ENCODE measurements at regions not wholly inside any gene's neighbourhood (a gene's known extent, or its start where the extent isn't known, plus 50 kb on each side); places are given as distances from the start of the nearest gene placed in this dataset.

DNA sequence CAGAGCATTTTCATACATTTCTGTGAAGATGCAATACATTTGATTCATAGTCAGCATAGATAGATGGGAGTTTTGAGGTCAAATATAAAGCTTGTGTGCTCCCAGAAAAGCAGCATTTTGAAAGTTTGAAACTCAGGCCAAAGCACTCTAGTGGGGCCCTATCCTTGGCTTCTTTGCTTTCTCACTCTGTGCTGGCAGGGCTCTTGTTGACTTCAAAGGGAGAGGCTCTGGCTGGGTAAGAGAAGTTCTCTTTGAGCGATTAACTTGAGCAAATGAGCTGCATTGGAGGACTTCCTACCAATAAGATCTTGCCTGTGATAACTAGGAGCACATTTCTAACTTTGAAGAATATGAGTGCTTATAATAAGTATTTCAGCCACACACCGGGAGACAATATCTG, 214.0 kb upstream of the RARB start:
- H3K4me3 ChIP-seq (ENCODE audit: low read depth, low read length) = no peak overlapping the region
- TF ChIP-seq, protein P1, sequence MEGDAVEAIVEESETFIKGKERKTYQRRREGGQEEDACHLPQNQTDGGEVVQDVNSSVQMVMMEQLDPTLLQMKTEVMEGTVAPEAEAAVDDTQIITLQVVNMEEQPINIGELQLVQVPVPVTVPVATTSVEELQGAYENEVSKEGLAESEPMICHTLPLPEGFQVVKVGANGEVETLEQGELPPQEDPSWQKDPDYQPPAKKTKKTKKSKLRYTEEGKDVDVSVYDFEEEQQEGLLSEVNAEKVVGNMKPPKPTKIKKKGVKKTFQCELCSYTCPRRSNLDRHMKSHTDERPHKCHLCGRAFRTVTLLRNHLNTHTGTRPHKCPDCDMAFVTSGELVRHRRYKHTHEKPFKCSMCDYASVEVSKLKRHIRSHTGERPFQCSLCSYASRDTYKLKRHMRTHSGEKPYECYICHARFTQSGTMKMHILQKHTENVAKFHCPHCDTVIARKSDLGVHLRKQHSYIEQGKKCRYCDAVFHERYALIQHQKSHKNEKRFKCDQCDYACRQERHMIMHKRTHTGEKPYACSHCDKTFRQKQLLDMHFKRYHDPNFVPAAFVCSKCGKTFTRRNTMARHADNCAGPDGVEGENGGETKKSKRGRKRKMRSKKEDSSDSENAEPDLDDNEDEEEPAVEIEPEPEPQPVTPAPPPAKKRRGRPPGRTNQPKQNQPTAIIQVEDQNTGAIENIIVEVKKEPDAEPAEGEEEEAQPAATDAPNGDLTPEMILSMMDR (IDR thresholded peaks at IDR 0.05; ENCODE audit: borderline replicate concordance, insufficient read depth, low read depth, low read length) = no peak

DNA sequence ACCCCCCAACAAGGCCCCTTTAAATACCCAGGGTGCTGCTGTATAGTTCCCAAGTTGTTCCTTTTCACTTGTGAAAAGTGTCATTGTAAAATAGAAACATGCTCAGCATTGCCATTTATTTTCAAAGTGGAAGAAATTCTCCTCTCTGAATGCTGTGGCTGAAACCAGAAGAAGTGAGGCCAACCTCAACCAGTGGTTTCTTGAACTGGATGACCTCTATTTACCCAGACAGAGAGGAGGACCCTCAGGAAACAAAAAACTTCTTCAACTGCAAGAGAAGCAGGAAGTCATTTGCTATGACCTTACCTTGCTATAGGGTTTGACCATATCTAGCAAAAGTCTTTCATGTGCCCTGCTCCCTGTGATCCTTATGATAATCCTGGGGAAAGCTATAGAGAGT, 209.7 kb upstream of the RARB start:
- no peak overlapping the region for H3K4me3 ChIP-seq (ENCODE audit: low read depth, low read length)
- TF ChIP-seq, protein P1 (IDR thresholded peaks at IDR 0.05; ENCODE audit: borderline replicate concordance, insufficient read depth, low read depth, low read length) = no peak

DNA sequence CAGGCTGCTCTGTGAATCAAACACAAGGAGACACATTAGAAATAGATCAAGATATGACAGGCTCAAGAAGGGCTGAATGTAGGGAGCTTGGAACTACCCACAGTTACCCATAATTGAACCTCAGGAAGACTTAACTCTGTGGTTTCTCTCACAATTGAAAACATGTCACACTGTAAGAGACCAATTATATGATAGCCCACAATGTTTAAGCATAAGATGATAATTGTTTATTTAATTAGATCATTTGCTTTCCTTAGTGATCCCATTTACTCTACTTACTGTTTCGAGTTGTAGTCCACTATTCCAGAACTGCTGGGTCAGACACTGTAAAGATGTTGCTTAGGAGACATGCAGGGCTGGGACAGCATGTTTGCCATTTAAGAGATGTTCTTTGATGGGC, 201.3 kb upstream of the RARB start:
- TF ChIP-seq, protein P1 (IDR thresholded peaks at IDR 0.05; ENCODE audit: borderline replicate concordance, insufficient read depth, low read depth, low read length) = no peak
- H3K4me3 ChIP-seq (ENCODE audit: low read depth, low read length) = no peak overlapping the region

DNA sequence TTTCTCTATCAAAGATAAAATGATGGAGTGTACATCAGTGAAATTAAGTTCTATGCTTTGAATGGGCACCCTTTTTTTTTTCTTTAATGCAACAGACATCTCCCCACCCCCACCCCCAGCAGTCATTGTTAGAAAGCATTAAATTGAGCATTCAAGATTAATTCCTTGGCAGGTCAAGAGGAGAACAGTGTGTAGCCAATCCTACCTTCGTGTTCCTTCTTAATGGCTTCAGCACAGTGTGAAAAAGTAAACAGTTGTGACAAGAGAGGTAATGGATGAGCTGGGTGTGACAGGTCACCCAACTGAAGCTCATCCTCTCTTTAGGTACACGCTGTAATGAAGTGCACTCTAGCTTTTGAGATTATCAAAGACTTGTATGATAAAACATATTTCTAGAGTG, 198.5 kb upstream of the RARB start:
- TF ChIP-seq, protein P1 (IDR thresholded peaks at IDR 0.05; ENCODE audit: borderline replicate concordance, insufficient read depth, low read depth, low read length) = no peak
- H3K4me3 ChIP-seq (ENCODE audit: low read depth, low read length) = no peak overlapping the region

DNA sequence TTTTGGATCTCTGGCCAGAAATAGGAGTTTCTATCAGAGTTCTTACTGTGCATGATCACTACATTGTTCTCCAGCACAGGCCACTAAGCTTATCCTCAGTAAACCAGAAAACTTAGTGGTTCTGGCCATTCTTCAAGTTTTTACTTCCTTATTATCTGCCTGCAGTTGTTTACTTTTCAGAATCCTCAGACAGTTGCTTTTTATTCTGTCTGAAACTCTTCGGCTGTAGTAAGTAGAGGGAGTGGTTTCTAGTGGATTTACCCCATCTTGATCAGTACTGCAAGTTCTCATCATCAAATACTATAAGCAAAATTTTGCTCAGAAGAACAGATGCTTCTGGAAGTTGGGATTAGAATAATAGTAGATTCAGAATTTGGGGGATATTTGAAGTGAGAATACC, 193.0 kb upstream of the RARB start:
- TF ChIP-seq, protein P1 (IDR thresholded peaks at IDR 0.05; ENCODE audit: borderline replicate concordance, insufficient read depth, low read depth, low read length) = no peak
- no peak overlapping the region for H3K4me3 ChIP-seq (ENCODE audit: low read depth, low read length)

DNA sequence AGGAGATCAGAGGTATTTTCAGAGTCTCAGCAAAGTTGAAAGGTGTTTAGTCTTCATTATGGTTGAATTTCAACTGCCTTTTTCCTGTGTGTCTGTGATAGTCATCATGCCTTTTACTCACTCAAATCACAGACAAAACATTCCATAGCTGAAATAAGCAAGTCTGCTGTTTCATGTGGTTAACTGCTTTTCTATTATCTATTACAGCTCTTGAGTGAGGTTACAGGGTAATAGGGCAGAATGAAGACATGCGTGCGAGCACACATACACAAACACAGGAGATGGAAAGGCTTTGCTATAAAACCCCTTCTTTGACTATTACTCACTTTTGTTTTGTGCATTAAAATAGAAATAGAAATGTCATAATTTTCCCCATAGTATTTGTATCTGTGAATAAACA, 192.6 kb upstream of the RARB start:
- H3K4me3 ChIP-seq (ENCODE audit: low read depth, low read length) = no peak overlapping the region
- TF ChIP-seq, protein P1 (IDR thresholded peaks at IDR 0.05; ENCODE audit: borderline replicate concordance, insufficient read depth, low read depth, low read length) = no peak

DNA sequence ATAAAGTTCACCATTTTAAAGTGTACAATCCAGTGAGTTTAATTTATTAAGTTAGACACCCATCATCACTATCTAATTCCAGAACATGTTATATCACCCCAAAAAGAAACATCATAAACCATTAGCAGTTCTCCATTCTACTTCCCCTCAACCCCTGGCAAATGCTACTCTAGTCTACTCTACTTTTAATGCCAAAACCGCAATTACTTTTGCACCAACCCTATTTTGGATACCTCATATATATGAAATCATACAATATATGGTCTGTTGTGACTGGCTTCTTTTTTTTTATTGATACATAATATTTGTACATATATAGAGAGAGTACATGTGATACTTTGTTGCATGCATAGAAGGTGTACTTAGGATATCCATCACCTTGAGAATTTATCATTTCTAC, 190.5 kb upstream of the RARB start:
- TF ChIP-seq, protein P1 (IDR thresholded peaks at IDR 0.05; ENCODE audit: borderline replicate concordance, insufficient read depth, low read depth, low read length) = no peak
- H3K4me3 ChIP-seq (ENCODE audit: low read depth, low read length) = no peak overlapping the region
